DMS153 treated with DMSO at 0.1 percent for 48 hours (cell line): ENCODE measurements at regions not wholly inside any gene's neighbourhood (a gene's known extent, or its start where the extent isn't known, plus 50 kb on each side); places are given as distances from the start of the nearest gene placed in this dataset.

ENCODE experiments used
- DNase-seq: peaks from one replicate; lab custom pipeline; 2025; ENCODE audit not compliant: unreplicated experiment; lab: John Stamatoyannopoulos, UW

DNA sequence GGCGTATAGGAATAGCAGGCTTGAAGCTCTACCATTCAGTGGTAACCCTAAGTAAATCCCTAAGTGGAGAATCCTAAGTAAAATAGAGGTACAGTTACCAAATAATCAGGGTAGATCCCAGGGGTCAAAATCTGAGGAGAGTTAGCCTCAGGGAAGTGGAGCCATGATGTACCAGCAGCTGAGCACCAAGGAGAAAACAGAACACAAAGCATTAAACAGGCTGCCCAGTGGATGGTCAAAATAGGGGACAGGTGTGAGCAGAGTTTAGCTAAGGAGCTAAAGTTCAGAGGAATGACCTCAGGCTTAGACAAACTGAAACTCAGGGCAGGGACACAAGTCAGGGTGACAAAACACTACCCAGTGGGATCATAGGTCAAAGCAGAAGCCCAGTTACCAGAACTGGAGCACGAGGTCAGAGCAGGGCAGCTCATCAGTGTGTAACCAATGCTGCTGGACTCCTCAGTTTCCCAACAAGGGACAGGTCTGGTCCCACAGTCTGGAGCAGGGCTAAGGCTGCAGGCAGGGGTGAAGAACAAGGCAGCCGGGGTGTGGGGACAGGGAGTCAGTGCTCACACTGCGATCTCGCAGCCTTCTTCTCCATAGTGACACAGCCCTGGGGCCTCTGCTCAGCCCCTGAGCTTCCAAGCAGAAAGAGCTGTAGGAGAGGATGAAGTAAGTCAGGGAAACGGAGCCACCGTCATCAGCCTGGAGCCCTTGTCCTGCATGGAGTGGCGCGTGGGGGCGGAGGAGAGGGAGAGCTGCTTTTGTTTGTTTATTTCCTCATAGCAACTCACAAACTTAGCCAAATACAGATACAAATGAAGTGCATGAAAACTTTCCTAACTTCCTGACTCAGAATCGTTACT lies 264.0 kb downstream of the MREG start:
- DNase-seq: no peak

DNA sequence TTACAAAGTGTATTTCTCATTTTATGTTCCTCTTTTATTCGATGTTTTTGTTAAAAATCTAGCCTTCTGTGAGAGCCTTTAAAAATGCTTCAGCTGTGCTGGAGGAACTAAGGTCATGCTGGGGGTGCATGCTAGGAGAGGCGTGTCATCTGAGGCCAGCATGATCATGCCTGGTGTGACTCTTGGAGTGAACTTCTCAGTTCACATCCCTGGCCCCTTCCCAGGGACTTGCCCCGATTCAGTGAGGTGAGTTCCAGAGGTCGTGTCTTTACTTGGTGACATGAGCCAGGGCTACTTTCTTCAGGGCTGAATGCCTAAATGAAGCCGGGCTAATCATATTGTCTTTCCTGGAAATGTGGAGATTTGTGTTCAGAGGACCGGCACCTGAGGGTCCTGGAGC lies 264.9 kb downstream of the MREG start:
- DNase-seq: no peak

DNA sequence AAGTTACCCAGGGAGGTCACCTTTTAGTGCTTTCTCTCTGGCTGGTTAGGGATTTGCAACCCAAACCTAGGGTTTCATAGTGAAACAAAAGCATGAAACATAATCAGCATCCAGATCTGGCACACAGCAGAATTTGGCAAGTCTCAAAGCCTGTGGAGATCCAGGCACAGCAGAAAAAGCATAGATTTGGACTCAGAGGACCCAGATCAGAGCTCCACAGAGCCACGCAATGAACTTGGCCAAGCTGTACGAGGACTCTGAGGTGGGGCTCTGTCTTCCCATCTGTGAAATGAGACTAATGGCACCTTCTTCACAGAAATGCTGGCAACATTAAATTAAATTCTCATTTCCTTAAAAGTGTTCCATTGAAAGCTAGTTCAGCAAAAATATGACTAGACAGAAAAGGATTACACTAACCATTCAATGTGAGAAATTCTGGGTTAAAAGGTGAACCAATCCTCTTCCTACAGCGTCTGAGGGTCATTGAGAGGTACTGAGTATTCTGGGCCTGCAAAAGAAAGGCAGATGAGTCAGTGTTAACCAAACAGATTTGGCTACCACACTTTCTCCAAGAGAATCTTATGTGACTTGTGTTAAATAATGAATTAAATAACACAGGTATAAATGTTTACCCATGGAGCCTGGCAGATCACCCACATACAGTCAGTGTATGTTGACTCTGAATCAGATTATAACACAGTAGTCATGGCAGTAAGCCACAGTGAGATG lies 266.3 kb downstream of the MREG start:
- no peak for DNase-seq

DNA sequence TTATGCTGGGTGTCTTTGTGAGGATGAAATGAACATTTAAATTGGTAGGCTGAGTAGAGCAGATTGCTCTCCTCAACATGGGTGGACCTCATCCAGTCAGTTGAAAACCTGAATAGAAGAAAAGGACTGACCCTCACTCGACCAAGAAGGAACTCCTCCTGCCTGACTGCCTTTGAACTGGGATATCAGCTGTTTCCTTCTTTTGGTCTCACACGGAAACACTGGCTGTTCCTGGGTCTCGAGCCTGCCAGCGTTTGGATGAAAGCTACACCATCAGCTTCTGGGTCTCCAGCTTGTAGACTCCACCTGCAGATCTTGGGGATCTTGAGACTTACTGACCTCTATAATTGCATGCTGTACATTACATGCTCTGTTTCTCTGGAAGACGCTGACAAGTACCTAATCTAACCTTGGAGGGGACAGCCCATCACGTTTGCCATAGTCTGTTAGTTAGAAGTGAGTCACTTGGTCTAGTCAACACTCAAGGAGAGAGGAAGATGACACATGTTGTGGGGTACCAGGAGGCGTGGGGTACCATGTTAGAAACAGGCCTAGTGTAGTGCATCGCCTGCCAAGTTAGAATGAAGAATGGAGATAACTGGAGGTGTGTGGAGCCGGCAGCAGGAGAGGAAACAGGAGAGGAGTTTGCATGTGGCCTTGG lies 267.0 kb downstream of the MREG start:
- DNase-seq: no peak

DNA sequence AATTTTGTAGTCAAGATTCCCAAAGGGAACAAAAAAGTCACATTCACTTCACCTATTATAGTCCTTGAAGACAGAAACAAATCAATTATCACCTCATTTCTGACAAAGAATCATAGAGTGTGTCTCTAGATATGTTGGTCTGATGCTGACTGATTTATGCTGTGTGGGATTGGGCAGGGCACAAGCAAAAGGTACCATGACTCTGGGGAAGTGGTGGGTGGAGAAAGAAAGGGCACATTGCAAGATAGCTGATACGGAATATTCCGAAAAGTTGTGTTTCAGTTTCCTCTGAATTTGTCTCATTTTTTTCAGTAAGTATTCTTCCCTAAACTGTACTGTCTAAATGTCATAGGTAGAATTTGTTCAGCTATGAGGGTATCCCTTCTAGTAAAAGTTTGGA lies 268.0 kb downstream of the MREG start:
- no peak for DNase-seq

DNA sequence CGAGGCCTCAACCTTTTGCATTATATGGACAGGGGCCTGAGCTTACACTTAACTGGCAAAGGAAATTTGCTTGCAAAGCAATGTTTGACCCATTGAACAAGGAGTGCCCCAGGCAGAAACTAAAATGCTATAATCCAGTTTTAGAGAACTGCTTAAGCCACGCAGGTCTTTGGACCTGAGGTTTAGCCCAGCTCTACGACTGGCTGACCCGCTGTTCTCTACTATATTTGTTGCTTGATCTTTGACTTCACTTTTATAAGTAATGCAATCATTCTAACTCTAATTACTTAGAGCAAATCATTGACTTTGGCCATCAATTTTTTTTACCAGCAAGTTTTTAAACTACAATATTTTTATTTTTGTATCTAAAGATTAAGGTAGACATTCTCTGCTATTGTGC lies 268.8 kb downstream of the MREG start:
- DNase-seq: no peak

DNA sequence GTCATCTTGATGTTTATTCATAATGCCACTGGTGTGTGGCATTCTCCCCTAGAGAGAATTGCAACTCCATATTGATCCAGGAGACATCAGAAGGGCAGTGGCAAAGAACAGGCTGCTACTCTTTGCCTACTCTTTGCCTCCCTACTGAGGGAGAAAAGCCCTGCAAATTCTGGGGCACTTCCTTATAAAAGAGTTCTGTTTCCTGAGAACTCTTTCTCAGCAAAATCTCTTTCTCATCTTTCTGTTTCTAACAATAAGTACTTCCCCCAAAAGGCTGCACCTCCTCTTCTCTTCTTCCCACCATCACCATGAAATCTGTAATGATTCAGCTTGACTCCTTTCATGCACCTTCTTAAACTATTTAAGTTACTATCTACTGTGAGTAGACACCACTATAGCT lies 270.3 kb downstream of the MREG start:
- no peak for DNase-seq

DNA sequence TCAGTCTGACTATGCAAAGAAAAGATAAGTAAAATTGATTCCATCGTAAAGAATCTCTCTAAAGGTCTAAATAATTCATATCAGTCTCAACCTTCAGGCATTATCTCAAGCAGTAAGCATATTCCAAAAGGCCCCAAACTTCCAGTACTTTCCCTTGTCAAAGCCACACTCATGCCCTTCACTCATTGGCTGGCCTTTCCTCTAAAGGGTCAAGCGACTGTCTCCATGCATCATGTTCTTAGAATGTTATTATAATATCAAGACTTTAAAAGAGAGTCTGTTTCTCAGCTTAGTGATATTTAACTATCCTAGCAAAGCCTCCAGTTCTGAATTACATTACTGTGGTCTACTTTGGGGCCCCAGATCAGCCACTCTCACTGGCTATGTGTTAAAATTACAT lies 271.3 kb downstream of the MREG start:
- no peak for DNase-seq

DNA sequence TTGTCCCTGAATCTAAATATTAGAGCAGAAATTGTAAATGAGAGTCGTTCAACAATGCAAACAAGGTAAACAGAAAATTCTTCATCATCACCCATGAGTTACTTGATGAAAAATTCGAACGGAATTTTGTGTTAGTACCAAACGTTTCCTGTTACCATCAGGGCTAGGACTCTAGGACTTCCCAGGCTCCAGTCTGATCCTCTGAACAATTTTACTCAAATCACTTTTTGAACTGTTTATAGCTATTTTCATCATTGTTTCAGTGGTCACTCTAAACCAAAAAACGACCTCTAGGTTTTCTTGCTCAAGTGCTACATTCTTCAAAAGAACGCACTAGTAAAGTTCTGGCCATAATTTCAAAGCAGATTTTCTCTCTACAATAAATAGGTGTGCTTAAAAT lies 273.3 kb downstream of the MREG start:
- no peak for DNase-seq

DNA sequence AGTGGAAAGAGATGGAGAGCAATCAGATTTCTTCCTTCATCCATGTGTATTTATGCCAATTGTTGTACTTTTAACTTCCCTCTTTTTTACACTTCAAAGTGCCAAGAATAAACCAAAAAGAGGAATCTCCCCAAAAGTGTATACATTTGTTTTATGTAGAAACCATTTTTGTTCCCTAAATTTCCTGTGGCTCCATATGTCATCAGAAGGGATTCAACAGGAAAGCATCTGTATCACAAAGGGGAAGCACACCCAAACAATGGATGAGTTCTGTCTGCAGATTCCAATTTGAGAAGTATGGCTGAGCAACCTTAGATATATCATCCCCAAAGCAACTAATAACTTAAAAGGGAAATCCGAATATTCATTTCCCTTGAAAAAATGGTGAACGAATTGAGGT lies 275.0 kb downstream of the MREG start:
- DNase-seq: no peak

DNA sequence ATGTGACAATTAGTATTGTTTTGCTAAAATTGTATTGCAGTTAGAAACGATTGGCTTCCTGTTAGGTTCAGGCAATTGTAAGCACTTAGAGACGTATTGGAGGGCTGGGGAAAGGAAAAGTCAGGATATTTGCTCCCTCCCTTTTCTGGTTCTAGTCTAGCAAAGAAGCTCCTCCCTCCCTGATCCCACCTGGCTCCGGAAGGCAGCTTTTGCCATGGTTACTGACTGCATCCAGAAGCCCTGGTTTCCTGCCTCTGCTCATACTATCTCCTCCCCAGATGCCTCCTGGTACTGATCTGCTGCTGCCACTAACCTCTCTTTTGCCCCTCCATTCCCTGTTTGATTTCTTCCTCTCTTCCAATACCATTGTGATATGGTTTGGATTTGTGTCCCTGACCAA lies 275.9 kb downstream of the MREG start:
- DNase-seq: no peak

DNA sequence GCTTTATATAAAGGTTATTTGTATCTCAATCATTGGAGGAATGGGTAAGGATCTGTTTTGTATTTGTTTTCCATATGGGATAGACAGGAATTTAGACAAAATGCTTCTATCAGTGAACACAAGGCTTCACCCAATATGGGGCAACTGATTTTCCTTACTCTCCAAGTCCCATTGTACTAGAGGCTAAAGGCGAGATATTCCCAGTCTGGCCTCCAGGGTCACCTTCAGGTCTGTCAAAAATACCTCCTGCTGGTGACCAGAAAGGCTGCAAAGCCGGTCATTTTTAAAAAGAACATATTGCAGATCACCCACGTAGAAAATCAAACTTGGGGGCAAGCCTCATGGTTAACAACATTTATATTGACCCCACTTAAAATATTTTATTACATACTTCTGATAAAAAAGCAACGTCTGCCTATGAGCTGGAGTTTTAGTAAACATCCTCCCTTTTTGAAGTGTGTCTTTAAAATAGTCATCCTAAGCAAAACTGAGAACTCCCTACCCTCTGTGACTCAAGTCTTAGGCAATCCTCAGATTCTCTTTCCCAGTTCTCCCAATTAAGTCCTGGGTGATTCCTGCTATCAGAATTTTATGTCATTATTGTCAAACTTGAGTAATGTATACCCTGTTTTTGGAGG lies 276.6 kb downstream of the MREG start:
- DNase-seq: no peak

DNA sequence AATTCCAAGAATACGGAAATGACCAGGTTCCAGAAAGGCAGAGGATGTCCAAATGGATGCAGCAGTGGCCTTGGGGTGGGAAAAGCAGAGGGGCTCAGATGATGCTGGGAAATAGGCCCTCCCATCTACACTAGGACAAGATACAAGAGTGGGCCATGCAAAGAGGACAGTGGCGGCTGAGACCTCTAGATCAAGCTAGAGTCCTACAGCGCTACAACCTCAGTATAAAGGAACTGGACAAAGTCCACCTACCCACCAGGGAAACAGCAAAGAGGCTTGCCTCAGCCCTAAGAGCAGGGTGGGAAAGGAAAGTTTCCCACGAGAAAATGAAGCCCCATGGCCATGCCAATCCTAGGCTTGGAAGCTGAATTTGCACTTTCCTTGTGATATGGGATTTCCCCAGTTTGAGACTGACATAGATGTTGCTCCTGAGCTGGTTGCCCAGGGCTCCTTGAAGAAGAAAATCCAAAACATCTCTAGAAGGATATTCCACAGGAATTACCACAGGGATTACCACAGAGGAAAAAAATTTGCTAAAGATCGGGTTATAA lies 282.2 kb downstream of the MREG start:
- DNase-seq: no peak

DNA sequence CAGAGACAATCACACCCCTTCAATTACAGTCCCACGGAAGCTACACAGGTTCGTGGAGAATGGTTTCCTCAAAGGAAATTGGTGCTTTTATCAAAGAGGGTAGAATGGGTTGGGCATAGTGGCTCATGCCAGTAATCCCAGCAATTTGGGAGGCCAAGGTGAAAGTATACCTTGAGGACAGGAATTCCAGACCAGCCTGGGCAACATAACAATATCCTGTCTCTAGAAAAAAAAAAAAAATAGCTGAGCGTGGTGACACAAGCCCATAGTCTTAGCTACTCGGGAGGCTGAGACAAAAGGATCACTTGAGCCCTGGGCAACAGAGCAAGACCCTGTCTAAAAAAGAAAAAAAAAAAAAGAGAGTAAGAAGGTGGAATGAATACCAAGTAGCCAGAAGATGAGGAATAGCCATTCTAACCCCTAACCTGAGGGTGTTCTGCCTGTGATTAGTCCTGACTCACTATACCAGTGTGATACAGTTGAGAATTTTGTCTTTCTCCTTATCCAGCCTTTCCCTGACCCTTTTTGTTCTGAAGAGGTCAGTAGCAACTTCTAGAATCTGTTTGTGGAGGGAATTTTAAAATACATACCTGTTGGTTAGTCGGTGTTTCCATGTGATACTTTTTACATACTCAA lies 283.2 kb downstream of the MREG start:
- DNase-seq: no peak

DNA sequence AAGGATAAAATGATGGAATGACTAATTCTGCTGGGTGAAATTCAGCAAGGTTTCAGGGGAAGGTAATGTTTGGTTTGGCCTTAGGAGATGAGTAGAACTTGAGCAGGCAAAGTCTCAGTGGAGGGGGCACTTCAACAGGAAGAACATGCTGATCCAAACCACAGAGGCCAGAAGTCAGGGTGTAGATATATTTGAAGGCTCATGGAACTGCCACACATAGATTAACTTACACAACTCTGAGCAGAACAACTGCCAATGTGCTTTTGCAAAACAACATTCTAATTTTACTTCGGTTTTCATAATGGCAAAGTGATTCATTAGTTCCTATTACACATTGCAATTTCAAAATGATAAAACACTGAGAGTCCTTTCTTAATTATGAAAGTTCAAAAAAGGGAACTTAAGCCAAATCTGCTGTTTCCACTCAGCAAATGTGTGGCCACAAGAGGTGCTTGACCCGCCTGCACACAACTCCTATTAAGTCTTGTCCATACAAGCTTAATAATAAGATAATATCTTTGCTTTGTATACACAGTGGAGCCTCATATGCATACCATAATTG lies 284.8 kb downstream of the MREG start:
- DNase-seq: no peak

DNA sequence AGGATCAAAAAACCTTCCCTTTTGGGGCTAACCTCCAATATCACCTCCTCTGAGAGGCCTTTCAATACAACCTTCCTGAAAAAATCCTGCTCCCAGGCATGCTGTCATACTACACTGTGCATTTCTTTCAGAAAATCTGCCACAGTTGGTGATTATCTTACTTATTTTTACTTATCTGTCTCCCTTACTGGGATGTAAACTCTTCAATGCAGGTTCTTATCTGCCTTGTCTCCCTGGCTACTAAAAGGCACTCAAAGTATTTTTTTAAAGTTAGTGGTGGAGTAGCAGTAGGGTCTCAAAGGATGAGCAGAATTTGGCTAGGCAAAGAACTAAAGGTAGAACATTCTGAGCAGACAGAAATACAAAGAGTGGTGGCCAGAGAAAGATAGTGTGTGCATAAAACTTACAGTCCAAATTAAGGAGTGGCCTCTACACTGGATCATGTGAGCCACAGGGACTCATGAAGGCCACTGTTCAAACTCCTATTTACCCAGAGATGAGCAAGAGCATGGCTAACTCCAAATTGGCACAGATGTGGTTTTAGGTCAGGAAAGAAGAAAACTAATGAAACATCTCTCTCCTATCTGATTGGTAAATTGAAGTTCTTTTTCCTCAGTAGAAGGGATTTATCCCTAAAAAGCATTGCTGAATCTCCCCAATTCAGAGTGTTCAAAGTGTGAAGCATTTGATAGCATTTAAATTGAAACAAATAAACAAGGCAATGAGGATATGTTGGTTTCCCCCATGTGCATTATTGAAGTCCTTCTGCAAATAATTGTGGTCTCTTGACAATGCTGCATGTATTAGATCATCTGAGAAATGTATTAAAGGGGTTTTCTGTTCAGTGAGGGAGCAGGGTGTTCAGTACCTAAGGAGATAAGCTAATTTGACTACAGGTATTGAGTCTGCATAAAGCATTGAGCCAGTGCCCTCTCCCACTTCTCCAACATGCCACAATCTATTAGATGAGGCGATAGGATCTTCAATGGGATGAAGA lies 285.5 kb downstream of the MREG start:
- no peak for DNase-seq

DNA sequence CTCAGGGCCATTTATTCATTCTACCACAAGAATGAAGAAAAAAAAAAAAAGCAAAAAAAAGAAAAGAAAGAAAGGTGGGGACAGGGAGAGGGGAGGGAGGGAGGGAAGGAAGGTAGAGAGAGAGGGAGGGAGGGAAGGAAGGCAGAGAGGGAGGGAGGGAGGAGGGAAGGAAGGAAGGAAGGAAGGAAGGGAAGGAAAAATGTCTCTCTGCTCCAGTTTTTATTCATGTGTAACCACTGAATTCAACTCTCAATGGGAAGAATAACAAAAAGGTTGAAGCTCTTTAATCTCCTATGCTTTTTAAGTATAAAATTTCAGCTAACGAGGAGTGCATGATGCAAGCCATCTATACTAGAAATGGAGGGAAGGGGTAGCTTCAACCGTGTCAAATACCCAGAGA lies 287.3 kb downstream of the MREG start:
- no peak for DNase-seq

DNA sequence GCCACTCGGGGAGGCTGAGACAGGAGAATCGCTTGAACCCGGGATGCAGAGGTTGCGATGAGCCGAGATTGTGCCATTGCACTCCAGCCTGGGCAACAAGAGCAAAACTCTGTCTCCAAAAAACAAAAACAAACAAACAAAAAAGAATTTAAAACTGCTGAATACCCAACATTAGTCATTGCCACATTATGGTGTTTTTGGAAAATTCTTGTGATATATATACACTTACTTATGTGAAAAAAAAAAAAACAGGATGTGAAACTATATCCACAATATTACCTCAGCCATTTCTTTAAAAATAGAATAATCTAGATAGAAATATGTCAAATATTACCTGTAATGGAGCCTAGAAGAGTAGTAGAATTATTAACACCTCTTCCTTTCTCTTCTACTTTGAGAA lies 288.3 kb upstream of the FN1 start:
- DNase-seq: no peak

DNA sequence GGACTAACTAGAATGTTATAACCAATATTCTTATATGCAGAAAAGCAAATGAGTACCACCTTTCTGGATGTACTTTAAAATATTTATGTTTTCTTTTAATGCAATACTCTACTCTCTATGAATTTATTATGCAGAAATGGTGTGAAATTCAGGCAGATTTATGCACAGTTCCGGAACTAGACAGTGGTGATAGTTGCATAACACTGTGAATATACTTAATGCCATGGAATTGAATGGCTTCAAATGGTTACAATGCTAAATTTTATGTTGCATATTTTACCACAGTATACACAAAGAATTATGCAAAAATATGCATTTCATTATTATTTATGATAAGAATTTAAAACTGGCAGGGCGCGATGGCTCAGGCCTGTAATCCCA lies 287.8 kb upstream of the FN1 start:
- no peak for DNase-seq
